Fibroblast of the conjunctiva (primary cell): ENCODE measurements at regions not wholly inside any gene's neighbourhood (a gene's known extent, or its start where the extent isn't known, plus 50 kb on each side); places are given as distances from the start of the nearest gene placed in this dataset.
"Not testable (repeated sequence)": the region's sequence is repeated elsewhere in the genome, so short reads cannot be mapped to it uniquely, and the experiment has no call there.

Source experiments
- DNase-seq: peaks from one replicate; pipeline ENCODE4 v3.0.0-alpha.2; 2010; ENCODE audit warnings: low read depth

GRCh38 chr5:67983251-67984110, 232.1 kb upstream of the PIK3R1 start:
- peak; percentile 71 for DNase-seq

DNA sequence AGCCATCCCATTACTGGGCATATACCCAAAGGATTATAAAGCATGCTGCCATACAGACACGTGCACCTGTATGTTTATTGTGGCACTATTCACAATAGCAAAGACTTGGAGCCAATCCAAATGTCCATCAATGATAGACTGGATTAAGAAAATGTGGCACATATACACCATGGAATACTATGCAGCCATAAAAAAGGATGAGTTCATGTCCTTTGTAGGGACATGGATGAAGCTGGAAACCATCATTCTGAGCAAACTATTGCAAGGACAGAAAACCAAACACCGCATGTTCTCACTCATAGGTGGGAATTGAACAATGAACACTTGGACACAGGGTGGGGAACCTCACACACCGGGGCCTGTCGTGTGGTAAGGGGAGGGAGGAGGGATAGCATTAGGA, 233.4 kb upstream of the PIK3R1 start:
- DNase-seq, result not testable (repeated sequence)

DNA sequence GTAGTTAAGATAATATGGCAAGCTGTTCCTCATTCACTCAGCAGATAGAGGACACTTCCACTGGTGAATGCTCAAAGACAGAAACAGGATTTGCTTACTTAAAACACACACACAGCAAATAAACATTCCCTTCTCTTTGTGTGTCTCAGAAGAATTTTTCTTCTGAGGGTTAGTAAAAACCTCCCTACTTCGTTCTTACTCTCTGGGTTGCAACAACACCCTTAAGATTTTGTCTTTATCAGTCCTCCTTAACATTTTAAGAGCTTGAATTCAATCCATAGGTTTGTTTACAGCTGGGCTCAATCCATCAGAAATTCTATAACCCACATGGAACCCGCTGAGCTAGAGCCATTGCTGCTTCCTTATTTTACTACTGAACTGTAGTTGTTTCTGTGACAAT, 237.4 kb upstream of the PIK3R1 start:
- DNase-seq, result no peak

DNA sequence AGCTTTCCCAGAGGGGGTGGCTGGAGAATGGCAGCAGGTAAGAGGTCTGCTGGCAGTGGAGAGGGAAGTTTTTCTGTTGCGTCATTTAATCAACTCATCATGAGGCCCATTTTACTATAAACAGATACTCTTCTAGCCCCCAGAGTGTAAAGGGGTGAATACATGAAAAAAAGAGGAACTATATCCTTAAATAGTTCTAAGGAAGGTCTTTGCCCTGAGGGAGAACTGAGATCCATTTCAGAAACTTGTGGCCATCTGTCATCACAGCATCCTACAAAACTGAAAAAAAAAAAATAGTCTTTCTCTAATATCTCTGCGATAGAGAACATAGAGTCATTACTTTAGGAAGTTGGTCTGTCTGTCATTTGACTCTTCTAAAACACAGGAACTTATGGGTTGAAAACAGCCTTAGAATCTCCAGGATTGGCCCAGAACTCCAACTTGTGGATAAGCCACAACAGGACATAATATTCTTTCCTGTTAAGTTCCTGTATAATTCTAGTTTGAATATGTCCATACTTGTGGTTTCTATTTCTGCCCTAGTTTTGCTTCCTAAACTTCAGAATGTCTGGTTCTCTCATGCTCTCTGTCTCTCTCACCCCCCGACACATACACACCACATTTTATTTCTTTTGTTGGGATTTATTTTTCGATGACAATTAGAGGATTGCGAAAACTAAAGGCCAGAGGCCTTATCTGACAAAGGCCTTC, 238.5 kb upstream of the PIK3R1 start:
- no peak for DNase-seq

DNA sequence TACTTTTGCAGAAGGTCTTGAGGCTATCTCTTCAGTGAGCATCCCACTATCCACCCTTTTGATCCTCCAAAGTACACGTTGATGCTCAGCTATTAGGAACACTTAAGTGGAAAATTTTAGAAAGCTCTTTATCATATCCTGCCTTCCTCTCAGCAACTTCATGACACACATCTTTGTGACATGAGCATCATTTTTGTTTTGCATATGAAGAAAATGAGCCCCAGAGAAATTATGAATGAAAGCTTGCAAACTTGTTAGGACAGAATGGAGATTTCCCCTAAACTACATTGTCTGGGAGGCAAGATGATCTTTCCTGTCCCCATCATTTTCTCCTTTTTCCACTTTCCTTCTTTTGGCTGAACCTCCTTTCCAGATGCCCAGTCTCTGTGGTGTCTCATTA, 239.4 kb upstream of the PIK3R1 start:
- DNase-seq, result no peak

DNA sequence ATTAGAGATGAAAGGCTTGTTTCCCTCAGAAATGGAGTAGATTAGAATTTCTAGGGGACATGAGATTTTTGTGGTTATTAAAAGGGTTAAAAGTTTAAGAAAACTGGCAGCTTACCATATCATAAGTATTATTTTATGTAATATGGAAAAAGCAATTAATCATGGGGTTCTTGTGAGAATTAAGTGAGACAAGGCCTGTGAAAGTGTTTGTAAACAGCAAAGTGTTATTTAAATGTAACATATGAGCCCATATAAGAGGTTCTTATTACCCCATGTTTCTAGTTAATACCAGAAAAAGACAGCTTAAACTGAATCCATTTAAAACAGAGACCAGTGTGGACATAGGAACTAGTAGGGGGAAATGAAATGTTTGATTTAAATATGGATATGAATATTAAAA, 241.1 kb upstream of the PIK3R1 start:
- DNase-seq, result no peak

DNA sequence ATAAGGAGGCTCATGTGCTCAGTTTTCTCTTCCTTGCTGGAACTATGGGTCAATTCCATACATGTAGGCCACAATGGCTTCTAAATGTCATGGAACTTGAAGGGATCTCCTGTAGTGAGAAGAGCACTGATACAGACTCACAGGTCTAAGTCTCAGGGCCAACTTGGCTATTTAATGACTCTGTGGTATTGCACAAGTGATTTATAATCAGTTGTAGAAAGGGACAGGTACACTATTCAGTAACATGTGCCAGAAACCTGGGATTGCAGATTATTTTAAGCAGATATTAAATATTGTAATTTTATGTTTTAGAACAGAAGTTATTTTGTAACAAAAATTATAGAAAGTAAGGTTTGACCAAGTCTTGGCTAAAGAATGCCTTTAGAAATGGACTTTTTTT, 241.5 kb upstream of the PIK3R1 start:
- DNase-seq, result no peak

GRCh38 chr5:67971971-67972821, 243.4 kb upstream of the PIK3R1 start:
- no peak for DNase-seq

- DNase-seq, result peak; percentile 64
These were observed 244.2 kb upstream of the PIK3R1 start for GRCh38 chr5:67971223-67971830.

- no peak for DNase-seq
These were observed 245.9 kb upstream of the PIK3R1 start for GRCh38 chr5:67969631-67970030.

GRCh38 chr5:67969176-67969575, 246.4 kb upstream of the PIK3R1 start:
- DNase-seq, result no peak

GRCh38 chr5:67966712-67967111, 248.8 kb upstream of the PIK3R1 start:
- no peak for DNase-seq

DNA sequence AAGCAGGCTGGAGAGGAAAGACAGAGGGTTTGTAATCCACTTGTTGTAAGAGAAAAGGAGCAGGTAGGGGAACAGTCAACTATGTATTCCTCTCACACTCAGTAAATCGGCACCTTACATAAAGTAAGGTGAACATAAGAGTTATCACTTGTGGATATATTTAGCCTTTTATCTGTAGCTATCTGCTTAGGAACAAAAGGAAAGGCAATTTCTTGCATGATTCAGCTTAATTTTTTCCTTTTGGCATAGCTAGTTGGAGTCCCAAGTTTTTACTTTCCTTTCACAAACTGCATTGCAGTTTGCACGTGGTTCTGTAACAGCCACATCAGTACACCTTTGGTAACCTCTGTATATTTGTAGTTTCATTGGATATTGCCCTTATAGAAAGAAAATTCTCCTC, 250.9 kb upstream of the PIK3R1 start:
- DNase-seq, result no peak

DNA sequence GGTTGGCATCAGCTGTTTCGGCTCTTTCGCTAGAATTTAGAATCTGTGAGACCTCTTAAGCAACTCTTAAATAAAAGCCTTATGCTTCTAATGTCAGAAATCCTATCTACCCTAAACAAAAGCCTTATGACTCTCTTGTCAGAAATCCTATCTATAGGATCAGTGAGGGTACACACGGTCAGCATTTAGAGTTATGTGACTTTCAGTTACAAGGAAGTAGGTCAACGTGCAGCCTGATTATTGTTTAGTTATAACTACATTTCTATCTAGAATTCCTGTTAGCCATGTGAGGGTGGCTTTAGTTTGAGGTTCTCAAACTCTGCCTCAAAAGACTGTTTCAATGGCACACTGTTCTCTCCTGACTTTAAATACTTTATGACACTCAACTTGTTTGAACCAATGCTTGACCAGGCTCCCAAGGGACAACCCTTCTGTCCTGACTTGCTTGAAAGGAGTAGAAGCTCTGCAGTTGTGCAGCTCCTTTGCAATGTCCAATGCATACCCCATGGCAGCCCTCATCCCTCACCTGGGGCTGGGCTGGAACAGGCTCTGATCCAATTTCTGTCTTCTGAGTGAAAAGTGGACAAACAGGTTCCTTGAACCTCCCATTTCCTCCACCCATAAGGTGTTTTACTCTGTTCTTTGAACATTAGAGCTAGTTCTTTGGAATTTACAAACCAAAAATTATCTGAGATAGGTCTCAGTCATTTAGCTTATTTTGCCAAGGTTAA, 251.6 kb upstream of the PIK3R1 start:
- DNase-seq, result no peak

DNA sequence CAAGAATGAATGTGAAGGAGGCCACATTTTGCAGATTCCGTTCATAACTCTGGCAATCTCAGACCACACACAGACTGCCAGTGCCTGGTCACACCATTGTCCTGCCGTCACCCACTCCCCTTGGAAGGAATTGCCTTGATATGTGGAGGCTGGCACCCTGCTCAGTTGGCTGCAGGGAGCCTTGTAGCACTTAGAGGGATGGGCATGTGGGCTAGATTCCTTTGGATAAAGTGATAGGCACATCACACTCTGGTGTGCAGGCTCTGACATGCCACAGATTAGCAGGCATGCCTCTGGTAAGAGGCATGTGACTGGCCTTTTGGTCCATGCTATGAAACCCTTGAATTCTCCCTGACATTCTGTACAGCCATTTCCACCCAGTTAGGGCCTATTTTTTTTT, 254.6 kb upstream of the PIK3R1 start:
- DNase-seq, result no peak

- no peak for DNase-seq
These were observed 258.2 kb upstream of the PIK3R1 start for GRCh38 chr5:67957374-67957773.

- no peak for DNase-seq
These were observed 261.2 kb upstream of the PIK3R1 start for GRCh38 chr5:67954351-67954750.

DNA sequence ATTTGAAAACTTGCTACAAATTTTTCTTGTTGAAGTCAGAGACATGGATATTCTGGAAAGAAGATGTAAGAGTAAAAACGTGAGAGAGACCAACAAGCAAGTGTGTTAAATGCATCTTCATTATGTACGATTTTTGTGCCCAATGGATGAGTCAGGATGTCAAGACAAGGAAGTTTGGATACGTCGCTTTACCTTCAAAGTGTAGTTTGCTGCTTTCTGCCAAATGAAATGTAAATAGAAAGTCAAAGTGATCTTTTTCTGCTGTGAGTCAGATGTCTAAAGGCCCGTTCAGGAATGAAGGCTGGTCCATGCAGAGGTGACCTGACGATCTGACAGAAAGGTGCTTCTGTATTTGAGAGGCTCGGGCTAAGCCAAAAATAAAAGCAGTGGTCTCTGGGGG, 273.1 kb upstream of the PIK3R1 start:
- no peak for DNase-seq

DNA sequence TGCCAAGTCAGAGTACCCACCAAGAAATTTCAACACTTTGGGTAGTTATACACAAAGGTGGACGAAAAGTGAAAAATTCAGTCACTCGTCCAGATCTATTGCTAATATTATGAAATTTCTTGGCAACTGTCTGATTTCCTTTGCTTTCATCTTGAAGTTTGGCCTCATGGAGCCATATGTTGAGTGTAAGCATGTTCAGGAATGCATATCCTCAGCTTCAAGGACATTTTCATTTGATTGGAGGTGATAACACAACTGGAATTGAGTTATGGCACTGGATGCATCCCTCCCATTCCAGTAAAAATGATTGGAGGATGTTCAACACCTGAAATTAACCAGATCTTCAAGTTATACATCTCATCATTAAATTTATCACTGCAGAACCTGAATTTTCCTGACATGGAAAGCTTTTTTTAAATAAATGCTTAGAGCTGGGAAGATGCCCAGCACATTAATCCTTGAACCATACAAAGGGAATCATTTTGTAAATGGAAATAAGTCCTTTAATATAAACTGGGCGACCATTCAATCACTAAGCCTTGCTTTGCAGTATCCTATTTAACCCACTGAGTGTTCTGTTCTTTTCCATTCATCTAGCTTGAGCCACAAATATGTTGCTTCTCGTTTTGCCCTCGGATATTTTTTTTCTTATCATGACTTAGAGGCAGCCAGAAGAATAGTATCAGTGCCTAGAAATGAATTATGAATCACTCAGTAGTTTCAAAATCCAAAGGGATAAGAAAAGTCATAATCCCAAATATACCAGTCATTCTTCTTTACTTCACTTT, 273.7 kb upstream of the PIK3R1 start:
- no peak for DNase-seq

DNA sequence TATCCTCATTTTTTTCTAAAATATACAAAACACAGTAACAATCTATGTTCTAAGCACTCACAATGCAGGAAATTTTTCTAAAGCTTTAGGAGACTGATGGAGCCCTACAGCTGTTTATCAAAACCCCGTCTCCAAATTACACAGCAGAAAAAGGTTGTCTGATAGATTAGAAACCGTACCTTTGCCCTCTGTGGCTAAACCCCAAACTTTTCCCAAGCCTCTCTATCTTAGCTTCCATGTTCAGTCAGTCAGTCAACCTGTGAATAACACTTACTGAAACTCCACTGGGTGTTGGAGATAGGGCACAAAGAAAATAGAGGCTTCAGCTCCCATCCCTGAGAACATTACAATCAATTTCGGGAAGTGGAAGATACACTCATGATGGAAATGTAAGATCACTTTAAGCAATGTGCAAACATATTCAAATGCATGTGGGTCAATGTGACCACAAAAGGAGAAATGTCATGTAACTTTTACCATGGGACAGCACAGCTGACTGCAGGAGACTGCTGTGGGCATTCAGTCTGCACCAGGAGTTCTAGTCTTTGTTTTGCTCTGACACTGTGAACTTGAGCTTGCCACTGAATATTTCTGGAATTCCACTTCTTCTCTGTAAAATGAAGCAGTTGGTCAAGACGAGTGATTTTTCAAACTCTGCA, 279.5 kb upstream of the PIK3R1 start:
- DNase-seq, result no peak
